ENCODE measurements at regions not wholly inside any gene's neighbourhood (a gene's known extent, or its start where the extent isn't known, plus 50 kb on each side); places are given as distances from the start of the nearest gene placed in this dataset. TPM values are rescaled to one million over a fixed set of nuclear protein-coding genes. Genes with fewer than 3 reads are reported as not detected.

- Histone ChIP-seq H3K9me3 (replicated peaks; ENCODE audit: low read length) (no peaks in the 10 kb centered on the region), H3K4me1 (ENCODE audit: control insufficient read depth, insufficient read depth, low read length) (no peaks in the 10 kb centered on the region), H3K27me3 (ENCODE audit: control insufficient read depth, insufficient read depth, low read length) (peaks cover 65% of the 10 kb centered on the region), H3K4me3 (ENCODE audit: low read length) (no peak overlapping the region), H3K9ac (ENCODE audit: low read depth, low read length) (no peak overlapping the region), H3K36me3 (ENCODE audit: insufficient read depth, low read length) (no peaks in the 10 kb centered on the region), H3K4me2 (ENCODE audit: low read length) (no peak overlapping the region)
Measured at GRCh38 chr11:130813196-130813595, 103.1 kb downstream of the SNX19 start.

DNA sequence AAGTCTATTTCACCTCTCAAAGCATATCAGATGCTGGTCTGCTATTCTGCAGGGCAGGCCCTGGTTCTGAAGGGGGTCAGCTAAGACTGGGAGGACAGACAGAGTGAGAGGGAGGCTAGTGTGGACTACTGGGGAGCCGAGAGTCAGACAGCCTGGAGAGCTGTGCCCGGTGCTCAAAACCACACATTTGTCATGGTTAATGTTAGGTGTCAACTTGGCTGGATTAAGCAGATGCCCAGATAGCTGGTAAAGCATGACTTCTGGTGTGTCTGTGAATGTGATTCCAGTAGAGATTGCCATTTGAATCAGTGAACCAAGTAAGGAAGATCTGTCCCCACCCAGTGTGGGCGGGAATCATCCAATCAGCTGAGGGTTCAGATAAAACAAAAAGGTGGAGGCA, 102.6 kb downstream of the SNX19 start:
- H3K9me3 ChIP-seq (replicated peaks; ENCODE audit: low read length), result no peaks in the 10 kb centered on the region
- no peak overlapping the region for H3K4me2 ChIP-seq (ENCODE audit: low read length)
- H3K36me3 ChIP-seq (ENCODE audit: insufficient read depth, low read length), result no peaks in the 10 kb centered on the region
- no peak overlapping the region for H3K9ac ChIP-seq (ENCODE audit: low read depth, low read length)
- no peak overlapping the region for H3K4me3 ChIP-seq (ENCODE audit: low read length)
- peaks cover 64% of the 10 kb centered on the region for H3K27me3 ChIP-seq (ENCODE audit: control insufficient read depth, insufficient read depth, low read length)
- no peaks in the 10 kb centered on the region for H3K4me1 ChIP-seq (ENCODE audit: control insufficient read depth, insufficient read depth, low read length)

GRCh38 chr11:130814440-130815096, 101.7 kb downstream of the SNX19 start:
- Histone ChIP-seq H3K4me2 (ENCODE audit: low read length) (no peak overlapping the region), H3K27me3 (ENCODE audit: control insufficient read depth, insufficient read depth, low read length) (peaks cover 66% of the 10 kb centered on the region), H3K9me3 (replicated peaks; ENCODE audit: low read length) (no peaks in the 10 kb centered on the region), H3K4me1 (ENCODE audit: control insufficient read depth, insufficient read depth, low read length) (no peaks in the 10 kb centered on the region), H3K36me3 (ENCODE audit: insufficient read depth, low read length) (no peaks in the 10 kb centered on the region), H3K4me3 (ENCODE audit: low read length) (no peak overlapping the region), H3K9ac (ENCODE audit: low read depth, low read length) (no peak overlapping the region)

DNA sequence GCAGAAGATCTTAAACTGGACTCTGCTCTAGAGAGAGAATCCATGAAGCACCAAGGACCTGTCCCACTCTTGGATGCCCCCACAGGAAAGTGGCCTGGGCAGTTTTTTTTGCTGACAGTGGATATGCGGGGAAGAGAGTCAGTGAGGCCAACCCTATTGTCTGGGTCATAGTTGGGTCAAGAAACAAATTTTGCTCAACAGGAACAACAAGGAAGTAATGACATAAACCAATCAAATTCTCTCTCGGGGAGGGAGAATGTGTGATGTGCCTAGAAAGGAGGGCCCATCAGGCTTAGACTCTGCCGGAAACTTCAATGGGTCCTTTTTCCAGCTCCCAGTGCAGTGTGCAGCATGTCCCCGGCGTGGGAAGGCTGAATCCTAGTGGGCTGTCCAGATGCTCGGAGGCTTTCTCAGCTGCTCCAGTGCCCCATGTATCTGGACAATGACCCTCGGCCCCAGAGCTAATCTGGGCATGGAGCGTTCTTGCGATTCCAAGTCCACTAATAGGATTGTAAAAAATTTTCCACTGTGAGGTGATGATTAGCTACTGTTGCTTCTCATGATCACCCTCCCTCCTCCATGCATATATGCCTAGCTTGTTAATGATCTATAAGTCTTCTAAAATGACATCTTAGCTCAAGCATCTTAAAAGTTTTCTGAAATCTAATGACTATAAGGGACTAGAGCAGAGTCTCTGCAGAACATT, 101.0 kb downstream of the SNX19 start:
- no peak overlapping the region for H3K9ac ChIP-seq (ENCODE audit: low read depth, low read length)
- H3K9me3 ChIP-seq (replicated peaks; ENCODE audit: low read length), result no peaks in the 10 kb centered on the region
- H3K36me3 ChIP-seq (ENCODE audit: insufficient read depth, low read length), result no peaks in the 10 kb centered on the region
- H3K4me2 ChIP-seq (ENCODE audit: low read length), result no peak overlapping the region
- no peak overlapping the region for H3K4me3 ChIP-seq (ENCODE audit: low read length)
- H3K4me1 ChIP-seq (ENCODE audit: control insufficient read depth, insufficient read depth, low read length), result no peaks in the 10 kb centered on the region
- peaks cover 73% of the 10 kb centered on the region for H3K27me3 ChIP-seq (ENCODE audit: control insufficient read depth, insufficient read depth, low read length)

GRCh38 chr11:130815956-130816355, 100.3 kb downstream of the SNX19 start:
- peaks cover 78% of the 10 kb centered on the region for H3K27me3 ChIP-seq (ENCODE audit: control insufficient read depth, insufficient read depth, low read length)
- no peaks in the 10 kb centered on the region for H3K9me3 ChIP-seq (replicated peaks; ENCODE audit: low read length)
- H3K9ac ChIP-seq (ENCODE audit: low read depth, low read length), result no peak overlapping the region
- no peak overlapping the region for H3K4me3 ChIP-seq (ENCODE audit: low read length)
- H3K36me3 ChIP-seq (ENCODE audit: insufficient read depth, low read length), result no peaks in the 10 kb centered on the region
- no peak overlapping the region for H3K4me2 ChIP-seq (ENCODE audit: low read length)
- no peaks in the 10 kb centered on the region for H3K4me1 ChIP-seq (ENCODE audit: control insufficient read depth, insufficient read depth, low read length)

- Histone ChIP-seq H3K36me3 (ENCODE audit: insufficient read depth, low read length) (no peaks in the 10 kb centered on the region), H3K4me1 (ENCODE audit: control insufficient read depth, insufficient read depth, low read length) (no peaks in the 10 kb centered on the region), H3K27me3 (ENCODE audit: control insufficient read depth, insufficient read depth, low read length) (peaks cover 81% of the 10 kb centered on the region), H3K9ac (ENCODE audit: low read depth, low read length) (no peak overlapping the region), H3K9me3 (replicated peaks; ENCODE audit: low read length) (no peaks in the 10 kb centered on the region), H3K4me2 (ENCODE audit: low read length) (no peak overlapping the region), H3K4me3 (ENCODE audit: low read length) (no peak overlapping the region)
Measured at GRCh38 chr11:130816546-130817329, 99.5 kb downstream of the SNX19 start.

- H3K9ac ChIP-seq (ENCODE audit: low read depth, low read length), result no peak overlapping the region
- no peak overlapping the region for H3K4me2 ChIP-seq (ENCODE audit: low read length)
- peaks cover 80% of the 10 kb centered on the region for H3K27me3 ChIP-seq (ENCODE audit: control insufficient read depth, insufficient read depth, low read length)
- H3K9me3 ChIP-seq (replicated peaks; ENCODE audit: low read length), result no peaks in the 10 kb centered on the region
- no peaks in the 10 kb centered on the region for H3K36me3 ChIP-seq (ENCODE audit: insufficient read depth, low read length)
- no peaks in the 10 kb centered on the region for H3K4me1 ChIP-seq (ENCODE audit: control insufficient read depth, insufficient read depth, low read length)
- H3K4me3 ChIP-seq (ENCODE audit: low read length), result no peak overlapping the region
Measured at GRCh38 chr11:130817330-130817944, 98.8 kb downstream of the SNX19 start.

GRCh38 chr11:130819625-130820024, 96.7 kb downstream of the SNX19 start:
- no peaks in the 10 kb centered on the region for H3K9me3 ChIP-seq (replicated peaks; ENCODE audit: low read length)
- H3K9ac ChIP-seq (ENCODE audit: low read depth, low read length), result no peak overlapping the region

More at GRCh38 chr11:130819625-130820024, 96.7 kb downstream of the SNX19 start:
- H3K27me3 ChIP-seq (ENCODE audit: control insufficient read depth, insufficient read depth, low read length), result peaks cover 83% of the 10 kb centered on the region
- no peak overlapping the region for H3K4me2 ChIP-seq (ENCODE audit: low read length)
- H3K4me1 ChIP-seq (ENCODE audit: control insufficient read depth, insufficient read depth, low read length), result no peaks in the 10 kb centered on the region
- no peak overlapping the region for H3K4me3 ChIP-seq (ENCODE audit: low read length)
- no peaks in the 10 kb centered on the region for H3K36me3 ChIP-seq (ENCODE audit: insufficient read depth, low read length)

Small RNA genes lying in the stretch of these regions (small RNA-seq; reads per million reads assigned to genes)
- gene AP004371.1, result not detected
- not detected for gene MIR8052

Measured in skeletal muscle satellite cell (primary cell).